Left lung (tissue), 4 donors: ENCODE measurements at regions not wholly inside any gene's neighbourhood (a gene's known extent, or its start where the extent isn't known, plus 50 kb on each side); places are given as distances from the start of the nearest gene placed in this dataset.

ENCODE experiments used
- ATAC-seq: fragments of 200-7000 bp; cut with Tn5 transposase; one replicate; pipeline ENCODE4 v1.9.1; 2020; ENCODE audit warnings: moderate library complexity
- DNase-seq, 4 donors: peaks; one replicate each; pipeline ENCODE4 v3.0.0-alpha.2; 2013 to 2020
- H3K27ac ChIP-seq, 2 donors: fragments of 200-600 bp; sonication (generic) in 1 of 2; one replicate each; pipeline versions ENCODE4 v1.5.0 to v1.8.0; 2020 to 2021
- H3K27me3 ChIP-seq, 2 donors: fragments of 200-600 bp; sonication (generic) in 1 of 2; one replicate each; pipeline versions ENCODE4 v1.5.0 to v1.8.0; 2020 to 2021
- H3K36me3 ChIP-seq, 2 donors: fragments of 200-600 bp; sonication (generic) in 1 of 2; one replicate each; pipeline versions ENCODE4 v1.5.0 to v1.8.0; 2020 to 2021
- H3K4me1 ChIP-seq, 2 donors: fragments of 200-600 bp; one replicate each; pipeline ENCODE4 v1.8.0; 2021
- H3K4me3 ChIP-seq, 2 donors: fragments of 200-600 bp; sonication (generic) in 1 of 2; one replicate each; pipeline versions ENCODE4 v1.5.0 to v1.8.0; 2020 to 2021; ENCODE audit warnings: mild to moderate bottlenecking in 1 of 2
- H3K9me3 ChIP-seq, 2 donors: fragments of 200-600 bp; sonication (generic) in 1 of 2; one replicate each; pipeline versions ENCODE4 v1.5.0 to v1.8.0; 2020 to 2021
- intact Hi-C, 2 donors: fragments of 100-400 bp; cut with DNase I; formaldehyde crosslinking; loops; one replicate each; pipeline versions ENCODE4 v1.11.2 to v1.14.2; 2022
- TF ChIP-seq, protein P1 (sequence below), 2 donors: fragments of 200-600 bp; sonication (generic) in 1 of 2; IDR thresholded peaks; one replicate each; pipeline versions ENCODE4 v1.5.0 to v1.8.0; 2021; ENCODE audit warnings: antibody characterized with exemption in 2 of 2
- donor health status: DM: no; HTN: yes; CAD: no.
- donor health status: DM: no; HTN: no; CAD: no.

- H3K36me3 ChIP-seq, result no peaks in the 10 kb centered on the region
- DNase-seq, result no peak
- H3K9me3 ChIP-seq, result no peaks in the 10 kb centered on the region
- no peak overlapping the region for H3K4me3 ChIP-seq
- H3K4me1 ChIP-seq, result no peaks in the 10 kb centered on the region
- no peaks in the 10 kb centered on the region for H3K27me3 ChIP-seq
- TF ChIP-seq, protein P1, sequence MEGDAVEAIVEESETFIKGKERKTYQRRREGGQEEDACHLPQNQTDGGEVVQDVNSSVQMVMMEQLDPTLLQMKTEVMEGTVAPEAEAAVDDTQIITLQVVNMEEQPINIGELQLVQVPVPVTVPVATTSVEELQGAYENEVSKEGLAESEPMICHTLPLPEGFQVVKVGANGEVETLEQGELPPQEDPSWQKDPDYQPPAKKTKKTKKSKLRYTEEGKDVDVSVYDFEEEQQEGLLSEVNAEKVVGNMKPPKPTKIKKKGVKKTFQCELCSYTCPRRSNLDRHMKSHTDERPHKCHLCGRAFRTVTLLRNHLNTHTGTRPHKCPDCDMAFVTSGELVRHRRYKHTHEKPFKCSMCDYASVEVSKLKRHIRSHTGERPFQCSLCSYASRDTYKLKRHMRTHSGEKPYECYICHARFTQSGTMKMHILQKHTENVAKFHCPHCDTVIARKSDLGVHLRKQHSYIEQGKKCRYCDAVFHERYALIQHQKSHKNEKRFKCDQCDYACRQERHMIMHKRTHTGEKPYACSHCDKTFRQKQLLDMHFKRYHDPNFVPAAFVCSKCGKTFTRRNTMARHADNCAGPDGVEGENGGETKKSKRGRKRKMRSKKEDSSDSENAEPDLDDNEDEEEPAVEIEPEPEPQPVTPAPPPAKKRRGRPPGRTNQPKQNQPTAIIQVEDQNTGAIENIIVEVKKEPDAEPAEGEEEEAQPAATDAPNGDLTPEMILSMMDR (IDR thresholded peaks at IDR 0.05), result no peak
- intact Hi-C loops, result no loop called here
- H3K27ac ChIP-seq, result no peak overlapping the region
- no peak for ATAC-seq
Observed at GRCh38 chr5:44868541-44868940, 59.8 kb downstream of the MRPS30 start.

- no peaks in the 10 kb centered on the region for H3K27me3 ChIP-seq
- DNase-seq, result peak in 1 of 4 donors; percentile 19
- intact Hi-C loops, result no loop called here
- H3K4me1 ChIP-seq, result no peaks in the 10 kb centered on the region
- ATAC-seq, result no peak
- no peak overlapping the region for H3K27ac ChIP-seq
- H3K4me3 ChIP-seq, result no peak overlapping the region
- TF ChIP-seq, protein P1 (IDR thresholded peaks at IDR 0.05), result no peak
- H3K9me3 ChIP-seq, result no peaks in the 10 kb centered on the region
- H3K36me3 ChIP-seq, result no peaks in the 10 kb centered on the region
Observed at GRCh38 chr5:44869928-44870327, 61.2 kb downstream of the MRPS30 start.

- Histone ChIP-seq H3K4me1 (no peaks in the 10 kb centered on the region), H3K9me3 (no peaks in the 10 kb centered on the region), H3K27me3 (no peaks in the 10 kb centered on the region), H3K36me3 (no peaks in the 10 kb centered on the region), H3K4me3 (no peak overlapping the region), H3K27ac (no peak overlapping the region)
- ATAC-seq (no peak), DNase-seq (no peak)
- TF ChIP-seq, protein P1 (IDR thresholded peaks at IDR 0.05), result no peak
- intact Hi-C loops, result no loop called here
Observed at GRCh38 chr5:44870430-44870829, 61.7 kb downstream of the MRPS30 start.

DNA sequence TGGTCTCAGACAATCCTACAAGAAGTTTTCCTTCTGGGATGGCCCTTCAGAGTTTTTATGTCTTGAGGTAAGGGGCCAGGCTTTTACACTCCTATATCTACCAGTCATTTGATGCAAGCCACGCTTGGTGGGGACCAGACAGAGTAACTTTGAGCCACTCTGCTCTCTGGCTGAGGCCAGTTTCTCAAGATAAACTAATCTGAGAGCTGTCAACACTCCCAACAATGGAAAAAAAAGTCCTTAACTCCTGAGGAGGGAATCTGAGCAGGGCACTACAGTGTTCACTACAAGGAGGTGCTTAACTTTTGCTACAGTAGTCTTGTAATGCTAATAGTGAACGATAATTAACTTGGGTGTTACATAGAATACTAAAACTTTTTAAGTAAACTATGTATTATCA, 62.7 kb downstream of the MRPS30 start:
- Histone ChIP-seq H3K4me3 (no peak overlapping the region), H3K27ac (no peak overlapping the region), H3K9me3 (no peaks in the 10 kb centered on the region), H3K27me3 (no peaks in the 10 kb centered on the region), H3K4me1 (no peaks in the 10 kb centered on the region), H3K36me3 (no peaks in the 10 kb centered on the region)
- ATAC-seq (no peak), DNase-seq (no peak)
- TF ChIP-seq, protein P1 (IDR thresholded peaks at IDR 0.05), result no peak
- intact Hi-C loops, result no loop called here

DNA sequence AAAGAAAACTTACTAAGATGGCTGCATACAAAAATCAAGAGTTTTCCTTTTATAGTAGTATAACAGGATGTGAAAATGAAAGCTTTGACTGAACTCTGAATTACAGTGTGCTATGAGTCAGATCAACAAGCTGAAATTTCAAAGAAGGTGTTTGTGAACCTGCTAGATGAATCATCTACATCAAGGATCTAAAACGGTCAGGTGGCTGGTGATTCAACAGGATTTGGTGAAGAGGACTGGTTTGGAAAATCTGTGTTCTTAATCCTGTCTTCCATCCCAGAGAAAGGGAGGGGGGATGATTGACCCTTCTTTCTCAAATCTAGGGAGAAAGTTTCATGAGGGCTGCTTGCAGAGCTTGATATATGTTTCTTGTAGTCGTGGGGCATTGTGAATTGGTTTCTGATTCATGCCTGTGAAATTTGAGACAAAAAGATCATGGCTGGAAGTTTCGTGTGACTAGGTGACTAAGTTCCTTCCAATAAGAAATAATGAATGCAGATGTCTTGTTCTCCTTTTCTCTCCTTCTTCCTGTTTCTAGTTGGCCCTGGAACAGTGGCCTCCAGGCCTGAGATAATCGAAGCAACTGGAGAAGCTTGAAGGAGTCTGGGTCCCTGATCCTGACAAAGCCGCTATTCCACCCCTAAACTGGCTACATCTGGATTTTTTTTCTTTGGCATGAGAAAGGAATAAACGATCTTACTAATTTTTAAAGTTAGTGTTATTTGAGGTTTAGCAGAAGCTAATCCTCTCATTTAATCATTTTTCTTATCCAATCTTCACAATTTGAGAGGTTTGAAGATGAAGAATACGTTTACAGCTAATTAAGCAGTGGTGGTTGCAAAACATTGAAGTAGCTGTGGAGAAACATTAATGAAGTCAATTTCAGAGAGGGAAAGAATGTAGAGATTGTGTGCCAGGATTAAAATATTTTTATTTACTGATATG, 67.2 kb downstream of the MRPS30 start:
- H3K4me1 ChIP-seq, result no peaks in the 10 kb centered on the region
- no peak overlapping the region for H3K4me3 ChIP-seq
- no peaks in the 10 kb centered on the region for H3K36me3 ChIP-seq
- ATAC-seq (peak; percentile 76), DNase-seq (peak in 2 of 4 donors; percentile 16 to 29)
- no peak overlapping the region for H3K27ac ChIP-seq
- no peaks in the 10 kb centered on the region for H3K27me3 ChIP-seq
- intact Hi-C loops, result no loop called here
- H3K9me3 ChIP-seq, result no peaks in the 10 kb centered on the region
- TF ChIP-seq, protein P1 (IDR thresholded peaks at IDR 0.05), result no peak
